Neural progenitor cell (in vitro differentiated cells): ENCODE measurements at regions not wholly inside any gene's neighbourhood (a gene's known extent, or its start where the extent isn't known, plus 50 kb on each side); places are given as distances from the start of the nearest gene placed in this dataset.
"Not testable (repeated sequence)": the region's sequence is repeated elsewhere in the genome, so short reads cannot be mapped to it uniquely, and the experiment has no call there.

ENCODE experiments used
- DNase-seq: peaks from one replicate; pipeline ENCODE4 v3.0.0-alpha.2; 2016; ENCODE audit warnings: low spot score
- H2AFZ ChIP-seq: fragments of 200-600 bp; sonication (generic); replicated peaks from 2 replicates; pipeline ENCODE4 v1.6.1; 2016; ENCODE audit warnings: antibody characterized with exemption
- H3F3A ChIP-seq: fragments of 200-600 bp; sonication (generic); 2 replicates; pipeline ENCODE4 v1.6.1; 2016; ENCODE audit warnings: antibody characterized with exemption, low read depth
- H3K27ac ChIP-seq: fragments of 200-600 bp; sonication (generic); 2 replicates; pipeline ENCODE4 v1.5.1; 2016; ENCODE audit warnings: mild to moderate bottlenecking
- H3K27me3 ChIP-seq: fragments of 200-600 bp; sonication (generic); 2 replicates; pipeline ENCODE4 v1.6.1; 2016; ENCODE audit warnings: mild to moderate bottlenecking, moderate library complexity
- H3K36me3 ChIP-seq: fragments of 200-600 bp; sonication (generic); 2 replicates; pipeline ENCODE4 v1.5.1; 2016
- H3K4me1 ChIP-seq: fragments of 200-600 bp; sonication (generic); 2 replicates; pipeline ENCODE4 v1.6.1; 2016; ENCODE audit warnings: mixed run types
- H3K4me2 ChIP-seq: fragments of 200-600 bp; sonication (generic); 2 replicates; pipeline ENCODE4 v1.6.1; 2016
- H3K4me3 ChIP-seq: fragments of 200-600 bp; sonication (generic); 2 replicates; pipeline ENCODE4 v1.5.1; 2016
- H3K79me2 ChIP-seq: fragments of 200-600 bp; sonication (generic); 2 replicates; pipeline ENCODE4 v1.6.1; 2016; ENCODE audit warnings: low read depth
- H3K9ac ChIP-seq: fragments of 200-600 bp; sonication (generic); 2 replicates; pipeline ENCODE4 v1.6.1; 2016
- H3K9me3 ChIP-seq: fragments of 200-600 bp; sonication (generic); 2 replicates; pipeline ENCODE4 v1.5.1; 2016; ENCODE audit warnings: low read depth
- H4K20me1 ChIP-seq: fragments of 200-600 bp; sonication (generic); 2 replicates; pipeline ENCODE4 v1.6.1; 2016; ENCODE audit warnings: low read depth
- H3K27ac Mint-ChIP-seq: 3 replicates; pipeline ENCODE4 v1.8.0; 2021; ENCODE audit warnings: mixed read lengths
- H3K27me3 Mint-ChIP-seq: 2 replicates; pipeline ENCODE4 v1.8.0; 2022; ENCODE audit warnings: low read depth, mild to moderate bottlenecking, inconsistent platforms, moderate library complexity, mixed read lengths; ENCODE audit not compliant: insufficient read depth
- H3K36me3 Mint-ChIP-seq: 3 replicates; pipeline ENCODE4 v1.8.0; 2021; ENCODE audit warnings: mixed read lengths
- H3K4me1 Mint-ChIP-seq: 3 replicates; pipeline ENCODE4 v1.8.0; 2021; ENCODE audit warnings: mixed read lengths
- H3K4me3 Mint-ChIP-seq: 3 replicates; pipeline ENCODE4 v1.8.0; 2021; ENCODE audit warnings: mild to moderate bottlenecking, moderate library complexity, mixed read lengths
- H3K9me3 Mint-ChIP-seq: 3 replicates; pipeline ENCODE4 v1.8.0; 2020; ENCODE audit warnings: mixed read lengths
- CTCF ChIP-seq: fragments of 200-600 bp; sonication (generic); IDR thresholded peaks from 2 replicates; pipeline ENCODE4 v1.5.1; 2017; ENCODE audit warnings: antibody characterized with exemption, mild to moderate bottlenecking
- EZH2 ChIP-seq: fragments of 200-600 bp; sonication (generic); IDR thresholded peaks from 2 replicates; pipeline ENCODE4 v1.6.1; 2017; ENCODE audit warnings: antibody characterized with exemption, mild to moderate bottlenecking, moderate library complexity
- EZH2phosphoT487 ChIP-seq: fragments of 200-600 bp; sonication (generic); IDR thresholded peaks from 2 replicates; pipeline ENCODE4 v1.6.1; 2017; ENCODE audit warnings: antibody characterized with exemption

GRCh38 chr5:18526792-18527405, 892.6 kb downstream of the TAF11L14 start:
- Histone ChIP-seq H3K36me3 (no peaks in the 10 kb centered on the region), H3K9ac (no peak overlapping the region), H3K4me2 (no peak overlapping the region), H3K27me3 (no peaks in the 10 kb centered on the region), H3K4me1 (no peaks in the 10 kb centered on the region), H3K4me3 (no peak overlapping the region), H3K27ac (no peak overlapping the region), H3F3A (no peaks in the 10 kb centered on the region), H3K79me2 (no peaks in the 10 kb centered on the region), H4K20me1 (no peaks in the 10 kb centered on the region), H2AFZ (no peak overlapping the region), H3K9me3 (no peaks in the 10 kb centered on the region)
- H3K4me1 Mint-ChIP-seq = no peaks in the 10 kb centered on the region
- TF ChIP-seq EZH2 (no peak), EZH2phosphoT487 (no peak), CTCF (no peak)
- no peak for DNase-seq
- no peaks in the 10 kb centered on the region for H3K9me3 Mint-ChIP-seq
- no peaks in the 10 kb centered on the region for H3K36me3 Mint-ChIP-seq
- no peak overlapping the region for H3K4me3 Mint-ChIP-seq
- no peaks in the 10 kb centered on the region for H3K27me3 Mint-ChIP-seq
- H3K27ac Mint-ChIP-seq = no peak overlapping the region

DNA sequence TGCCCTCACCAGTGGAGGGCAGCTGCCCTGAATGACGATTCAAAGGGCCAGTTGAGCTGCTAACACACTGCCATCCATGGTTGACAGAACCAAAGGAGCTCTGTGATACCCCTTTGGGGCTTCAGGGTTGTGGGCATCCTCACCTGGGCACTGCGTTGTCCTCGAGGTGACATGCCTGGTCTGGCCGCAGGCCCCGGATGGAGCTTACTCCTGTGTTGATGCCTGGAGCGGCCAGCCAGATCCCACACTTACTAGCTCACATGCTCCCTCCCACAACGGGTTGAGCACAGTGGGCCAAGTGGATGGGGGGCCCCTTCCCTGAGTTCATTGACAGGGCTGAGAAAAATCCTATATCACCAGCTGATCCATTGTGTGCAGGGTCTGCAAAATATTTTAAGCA, 898.9 kb downstream of the TAF11L14 start:
- no peak overlapping the region for H3K27ac Mint-ChIP-seq
- no peak for DNase-seq
- Histone ChIP-seq H3K4me1 (no peaks in the 10 kb centered on the region), H3K36me3 (no peaks in the 10 kb centered on the region), H3K27ac (no peak overlapping the region), H3K9me3 (no peaks in the 10 kb centered on the region), H2AFZ (no peak overlapping the region), H3K27me3 (no peaks in the 10 kb centered on the region), H3K79me2 (no peaks in the 10 kb centered on the region), H3K4me2 (no peak overlapping the region), H4K20me1 (no peaks in the 10 kb centered on the region), H3K9ac (no peak overlapping the region), H3F3A (no peaks in the 10 kb centered on the region), H3K4me3 (no peak overlapping the region)
- peaks cover 8% of the 10 kb centered on the region for H3K27me3 Mint-ChIP-seq
- no peaks in the 10 kb centered on the region for H3K4me1 Mint-ChIP-seq
- no peaks in the 10 kb centered on the region for H3K9me3 Mint-ChIP-seq
- H3K36me3 Mint-ChIP-seq = no peaks in the 10 kb centered on the region
- TF ChIP-seq CTCF (no peak), EZH2 (no peak), EZH2phosphoT487 (no peak)
- H3K4me3 Mint-ChIP-seq = no peak overlapping the region

GRCh38 chr5:18534119-18534518, 899.9 kb downstream of the TAF11L14 start:
- Histone ChIP-seq H3F3A (no peaks in the 10 kb centered on the region), H3K36me3 (no peaks in the 10 kb centered on the region), H2AFZ (no peak overlapping the region), H3K9ac (no peak overlapping the region), H3K9me3 (no peaks in the 10 kb centered on the region), H3K27ac (no peak overlapping the region), H3K27me3 (no peaks in the 10 kb centered on the region), H3K4me3 (no peak overlapping the region), H3K4me2 (no peak overlapping the region), H3K79me2 (no peaks in the 10 kb centered on the region), H4K20me1 (no peaks in the 10 kb centered on the region), H3K4me1 (no peaks in the 10 kb centered on the region)
- no peak for DNase-seq
- no peaks in the 10 kb centered on the region for H3K9me3 Mint-ChIP-seq
- no peaks in the 10 kb centered on the region for H3K36me3 Mint-ChIP-seq
- no peaks in the 10 kb centered on the region for H3K4me1 Mint-ChIP-seq
- no peak overlapping the region for H3K4me3 Mint-ChIP-seq
- no peak overlapping the region for H3K27ac Mint-ChIP-seq
- TF ChIP-seq EZH2phosphoT487 = no peak
- no peak for TF ChIP-seq EZH2
- TF ChIP-seq CTCF = no peak
- peaks cover 8% of the 10 kb centered on the region for H3K27me3 Mint-ChIP-seq

GRCh38 chr5:18535753-18536152, 901.5 kb downstream of the TAF11L14 start:
- DNase-seq, H3K9ac ChIP-seq, H3K9me3 ChIP-seq, H3F3A ChIP-seq, H3K27me3 ChIP-seq, H4K20me1 ChIP-seq, H3K27ac ChIP-seq, H3K4me1 Mint-ChIP-seq, H3K4me1 ChIP-seq, H3K4me3 ChIP-seq, H3K36me3 Mint-ChIP-seq, H2AFZ ChIP-seq, H3K27ac Mint-ChIP-seq, H3K36me3 ChIP-seq, H3K4me3 Mint-ChIP-seq, H3K4me2 ChIP-seq, H3K9me3 Mint-ChIP-seq, H3K79me2 ChIP-seq: not testable (repeated sequence)
- peaks cover 12% of the 10 kb centered on the region for H3K27me3 Mint-ChIP-seq
